DMS 273 (cell line): ENCODE measurements at regions not wholly inside any gene's neighbourhood (a gene's known extent, or its start where the extent isn't known, plus 50 kb on each side); places are given as distances from the start of the nearest gene placed in this dataset.
"Not testable (repeated sequence)": the region's sequence is repeated elsewhere in the genome, so short reads cannot be mapped to it uniquely, and the experiment has no call there.

Experiments used
- DNase-seq: peaks from one replicate; lab custom pipeline; 2025; ENCODE audit not compliant: unreplicated experiment; lab: John Stamatoyannopoulos, UW

- DNase-seq = no peak
These were observed 115.8 kb downstream of the SYT10 start for GRCh38 chr12:33323823-33324222.

DNA sequence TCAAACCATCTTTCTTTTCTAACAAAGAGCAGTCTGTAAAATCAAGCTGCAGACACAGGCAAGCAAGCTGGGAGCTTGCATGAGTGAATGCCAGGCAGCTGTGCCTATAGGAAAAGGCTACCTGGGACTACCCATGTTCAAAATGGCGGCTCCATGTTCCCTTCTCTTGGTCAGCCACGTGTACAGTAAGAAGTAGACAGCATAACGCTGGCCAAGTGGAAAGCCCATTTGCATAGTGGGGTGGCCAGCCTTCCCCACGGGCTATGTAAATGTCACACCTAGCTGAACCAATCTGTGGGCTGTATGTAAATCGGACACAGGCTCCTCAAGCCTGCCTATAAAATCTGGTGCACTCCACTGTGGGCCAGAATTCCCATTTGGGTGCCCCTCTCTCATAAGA, 117.1 kb downstream of the SYT10 start:
- DNase-seq = peak; percentile 0

DNA sequence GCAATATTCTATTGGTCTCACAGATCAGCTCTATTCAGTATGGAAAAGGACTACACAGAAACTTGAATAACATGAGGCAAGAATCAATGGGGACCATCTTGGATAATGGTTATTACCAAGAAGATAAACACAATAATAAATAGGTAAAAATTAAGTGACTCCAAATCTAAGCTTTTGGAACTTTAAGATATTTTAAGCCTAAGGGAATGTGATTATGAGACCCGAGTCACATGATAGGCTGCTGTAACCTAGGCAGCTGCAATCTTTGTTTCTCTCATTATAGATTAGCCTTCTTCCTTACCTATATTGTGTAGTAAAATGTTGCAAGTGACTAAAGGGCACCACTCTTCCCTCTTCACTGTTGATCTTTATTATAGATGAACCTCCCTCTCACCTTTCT, 121.9 kb downstream of the SYT10 start:
- DNase-seq = no peak

GRCh38 chr12:33314223-33314622, 125.4 kb downstream of the SYT10 start:
- no peak for DNase-seq

DNA sequence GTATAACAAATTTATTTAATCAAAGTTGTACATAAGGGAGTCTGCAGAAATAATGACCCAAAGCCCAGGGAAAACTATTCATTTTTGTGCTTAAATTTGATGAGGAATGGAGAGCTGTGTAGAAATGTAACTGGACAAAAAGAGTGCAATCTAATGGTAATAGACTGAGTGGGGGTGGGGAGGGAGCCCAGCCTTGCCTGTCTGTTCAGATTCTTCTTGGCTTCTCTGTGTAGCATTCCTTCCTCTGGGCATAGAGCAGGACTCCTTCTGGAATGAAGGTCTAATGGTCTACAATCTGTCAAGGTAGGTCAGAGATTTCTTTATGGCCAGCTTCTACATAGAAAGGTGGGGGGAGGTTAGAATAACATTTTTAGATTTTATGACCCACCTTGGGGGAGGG, 126.1 kb downstream of the SYT10 start:
- no peak for DNase-seq

DNA sequence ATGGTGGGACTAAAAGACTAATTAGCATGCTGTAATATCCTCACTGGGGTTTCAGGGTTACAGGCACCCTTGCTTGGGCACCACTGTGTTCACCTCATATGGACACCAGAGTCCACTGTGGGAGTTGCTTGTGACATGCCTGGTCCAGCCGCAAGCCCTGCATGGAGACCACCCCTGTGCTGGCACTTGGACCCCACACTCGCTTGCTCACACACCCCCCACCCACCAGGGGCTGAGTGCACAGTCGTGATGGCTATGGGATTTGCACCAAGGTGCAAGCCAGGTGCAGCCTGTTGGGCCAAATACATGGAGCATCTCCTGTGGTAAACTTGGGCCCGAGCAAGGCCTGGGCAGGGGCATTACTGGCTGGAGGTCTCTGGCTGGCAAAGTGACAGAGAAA, 129.1 kb downstream of the SYT10 start:
- no peak for DNase-seq

- no peak for DNase-seq
These were observed 135.4 kb downstream of the SYT10 start for GRCh38 chr12:33304176-33304575.

DNA sequence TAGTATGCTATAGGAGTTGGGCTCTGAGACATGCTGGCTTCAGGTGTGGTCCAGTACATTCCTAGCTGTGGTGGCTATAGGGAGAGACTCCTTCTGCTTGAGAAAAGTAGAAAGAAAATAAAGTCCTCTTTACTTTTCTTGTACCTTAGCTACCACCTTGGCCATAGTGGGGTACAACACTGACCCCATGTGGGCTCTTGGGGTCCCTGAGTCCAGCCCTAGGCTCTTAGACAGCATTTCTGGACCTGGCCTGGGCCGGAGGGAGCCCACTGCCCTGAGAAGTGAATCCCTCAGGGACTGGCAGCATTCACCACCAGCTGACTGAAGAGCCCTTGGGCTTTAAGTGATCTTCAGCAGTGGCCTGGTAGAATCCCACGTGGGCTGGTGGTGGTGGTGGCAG, 143.1 kb downstream of the SYT10 start:
- no peak for DNase-seq

DNA sequence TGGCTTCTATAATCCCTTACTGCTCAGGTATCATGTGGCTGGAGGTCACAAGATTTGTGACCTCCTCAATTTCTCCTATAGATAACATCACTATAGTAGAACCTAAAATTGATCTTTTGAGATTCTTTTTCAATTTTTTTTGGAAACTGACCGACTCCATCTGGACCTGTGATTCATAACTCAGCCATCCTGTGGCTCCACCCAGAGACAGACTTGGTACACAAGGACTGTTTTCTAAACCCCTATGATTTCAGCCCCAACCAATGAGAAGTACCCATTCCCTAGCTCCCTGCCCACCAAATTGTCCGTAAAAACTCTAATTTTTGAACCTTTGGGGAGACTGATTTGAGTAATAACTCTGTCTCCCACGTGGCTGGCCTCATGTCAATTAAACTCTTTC, 148.9 kb downstream of the SYT10 start:
- no peak for DNase-seq

DNA sequence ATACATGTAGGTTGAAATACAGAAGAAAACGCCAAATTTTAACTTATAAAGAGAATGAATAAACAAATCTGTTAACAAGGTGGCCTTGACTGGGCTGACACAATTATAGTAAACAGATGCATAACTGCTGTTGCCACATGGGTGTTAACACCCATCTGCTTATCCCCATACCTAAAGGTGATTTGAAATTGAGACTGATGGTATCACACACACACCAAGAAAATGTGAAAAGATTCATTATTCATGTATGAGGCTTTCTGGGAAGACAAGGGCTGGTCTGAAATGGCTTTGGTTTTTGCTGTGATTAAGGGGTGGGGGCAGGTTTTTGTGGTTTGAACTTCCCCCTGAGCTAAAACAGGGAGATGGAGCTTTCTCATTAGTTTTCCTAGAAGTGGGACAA, 156.6 kb downstream of the SYT10 start:
- no peak for DNase-seq

- DNase-seq = no peak
These were observed 162.2 kb downstream of the SYT10 start for GRCh38 chr12:33277376-33277775.

GRCh38 chr12:33267641-33268040, 172.0 kb downstream of the SYT10 start:
- no peak for DNase-seq

DNA sequence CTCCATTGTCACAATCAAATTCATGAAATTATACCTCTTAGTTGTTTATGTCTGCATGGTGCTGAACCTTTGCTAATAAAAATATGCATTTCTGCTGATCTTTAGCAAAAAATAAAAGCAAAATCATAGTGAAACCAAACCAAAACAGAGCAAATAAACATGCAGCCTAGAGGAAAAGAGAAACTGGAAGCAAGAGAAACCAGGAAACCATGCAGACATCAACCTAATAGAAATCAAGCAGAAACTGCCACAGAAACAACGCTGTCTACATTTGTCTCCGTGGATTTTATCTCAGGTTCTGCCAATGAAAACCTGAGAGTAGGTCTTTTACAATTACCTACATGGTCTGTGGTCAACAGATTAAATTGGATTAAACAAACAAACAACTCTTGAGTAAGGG, 173.7 kb downstream of the SYT10 start:
- no peak for DNase-seq

DNA sequence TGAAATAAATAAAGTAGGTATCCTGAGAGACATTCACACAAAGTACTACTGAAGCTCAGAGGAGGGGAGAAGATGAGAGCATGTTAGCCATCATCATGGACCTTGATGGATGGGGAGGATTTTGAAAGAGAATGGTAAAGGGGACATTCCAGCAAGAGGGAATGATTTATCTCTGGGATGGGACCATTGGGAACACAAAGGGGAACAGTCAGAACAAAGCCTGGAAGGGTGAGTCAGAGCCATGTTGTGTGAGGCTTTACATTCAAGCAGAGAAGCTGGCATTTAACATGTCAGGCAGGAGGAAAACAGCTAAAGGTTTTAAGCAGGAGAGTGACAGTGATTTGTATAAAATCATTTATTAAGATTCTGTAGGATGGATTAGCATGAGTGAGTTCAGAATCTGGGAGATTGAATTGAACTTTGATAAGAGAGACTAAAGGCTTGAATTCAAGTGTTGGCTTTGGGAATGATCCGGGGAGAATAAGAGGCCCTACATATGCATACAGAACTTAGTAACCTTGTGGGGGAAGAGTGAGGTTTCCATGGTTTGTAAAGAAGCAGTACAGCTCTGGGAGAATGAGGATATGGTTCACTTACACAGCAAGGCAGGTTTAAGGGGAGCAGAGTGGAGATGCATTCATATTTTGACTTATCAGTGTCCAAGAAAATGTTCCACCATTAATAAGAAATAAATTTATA, 174.4 kb downstream of the SYT10 start:
- no peak for DNase-seq

- no peak for DNase-seq
These were observed 186.4 kb downstream of the SYT10 start for GRCh38 chr12:33253178-33253577.

DNA sequence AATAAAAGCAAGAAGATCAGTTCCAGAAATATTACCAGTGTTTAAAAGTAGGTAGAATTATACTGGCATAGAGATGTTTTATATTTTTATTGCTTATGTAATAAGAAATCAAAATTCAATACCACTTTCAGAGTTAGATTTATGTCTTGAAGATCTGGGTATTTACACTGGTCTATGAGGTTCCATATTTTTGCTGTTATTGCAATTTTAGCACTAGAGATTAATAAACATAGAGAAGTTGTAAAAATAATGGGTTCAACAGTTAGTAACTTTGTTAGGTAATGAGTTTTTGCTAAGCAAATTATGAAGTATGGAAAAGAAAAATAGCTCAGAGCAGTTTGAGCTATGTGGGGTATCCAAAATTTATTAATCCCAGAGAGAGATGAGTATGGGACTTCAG, 188.1 kb downstream of the SYT10 start:
- DNase-seq = no peak

GRCh38 chr12:33248364-33248763, 191.3 kb downstream of the SYT10 start:
- DNase-seq = no peak

- DNase-seq = no peak
These were observed 192.0 kb downstream of the SYT10 start for GRCh38 chr12:33247625-33248024.

DNA sequence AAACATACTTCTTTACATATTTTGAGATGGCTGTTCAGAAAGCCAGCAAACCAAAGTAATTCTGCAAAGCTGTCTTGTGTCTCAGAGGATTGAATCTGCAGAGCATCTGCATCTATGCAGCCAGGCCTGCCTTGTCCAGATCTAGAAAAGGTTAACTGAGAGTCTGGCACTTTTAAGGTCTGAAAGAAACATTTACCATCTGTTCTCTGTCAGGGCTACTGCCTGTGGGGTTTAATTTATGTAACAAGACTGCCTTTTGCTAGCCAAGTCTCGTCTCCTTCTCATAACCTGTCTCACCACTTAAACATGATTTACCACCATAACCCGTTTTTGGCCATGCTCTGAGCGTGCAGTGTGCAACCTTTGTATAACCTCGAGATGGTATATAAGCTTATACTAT, 194.2 kb downstream of the SYT10 start:
- no peak for DNase-seq

DNA sequence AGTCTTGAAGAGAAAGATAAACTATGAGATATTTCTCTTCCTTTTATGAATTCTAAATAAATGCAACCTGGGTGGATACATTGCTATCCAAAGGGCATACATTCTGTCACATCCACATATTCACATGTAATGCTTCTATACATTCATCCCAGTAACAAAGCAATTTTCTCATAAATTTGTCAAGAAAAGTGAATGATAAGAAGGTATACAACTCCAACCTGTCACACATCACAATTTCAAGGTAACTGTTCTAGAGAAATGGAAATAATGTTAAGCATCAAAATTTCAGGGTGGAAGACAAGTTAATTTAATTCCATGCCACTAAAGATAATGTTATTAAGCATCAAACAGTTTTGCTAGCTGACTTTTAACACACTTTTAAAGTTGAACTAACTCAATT, 212.9 kb downstream of the SYT10 start:
- no peak for DNase-seq

GRCh38 chr12:33223956-33224355, 215.7 kb downstream of the SYT10 start:
- DNase-seq = no peak

DNA sequence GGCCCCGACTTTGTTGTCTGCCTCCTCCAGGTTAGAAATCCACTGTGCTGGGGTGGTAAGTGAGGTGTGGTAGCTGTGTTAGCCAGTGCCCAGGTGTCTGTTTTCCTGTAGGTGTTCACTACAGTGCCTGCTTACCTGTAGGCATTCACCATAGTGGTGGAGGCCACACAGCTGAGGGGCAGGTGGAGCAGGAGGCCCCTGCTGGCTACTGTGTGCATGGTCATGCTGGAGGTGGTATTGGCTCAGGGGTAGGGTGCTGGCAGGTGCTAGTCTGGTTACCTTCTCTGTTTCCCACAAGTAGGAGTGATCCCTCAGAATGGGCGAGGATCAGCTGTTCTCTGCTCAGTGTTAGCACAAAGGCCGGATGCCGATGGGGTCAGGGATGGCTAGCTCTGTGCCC, 217.3 kb downstream of the SYT10 start:
- DNase-seq = no peak

DNA sequence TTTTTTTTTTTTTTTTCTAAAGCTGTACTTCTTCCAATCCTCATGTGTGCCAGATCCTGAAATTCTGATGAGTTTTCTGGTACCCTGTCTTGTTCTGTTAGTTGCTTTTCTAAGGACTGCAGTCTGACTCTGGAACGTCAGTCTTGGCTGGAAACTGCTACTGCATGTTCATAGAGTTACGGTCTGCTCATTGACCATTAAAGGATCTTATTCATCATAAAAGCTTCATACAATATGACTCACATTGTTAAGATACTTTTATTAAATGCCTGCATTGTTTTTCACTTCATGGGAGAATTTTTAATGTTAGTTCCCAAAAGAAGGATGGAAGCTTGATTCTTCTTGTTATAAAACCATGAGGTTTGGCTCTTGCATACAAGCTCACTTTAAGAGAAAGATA, 233.6 kb downstream of the SYT10 start:
- DNase-seq = no peak

GRCh38 chr12:33194389-33194788, 245.2 kb downstream of the SYT10 start:
- not testable (repeated sequence) for DNase-seq
